Fibroblast of lung (primary cell): ENCODE measurements at regions not wholly inside any gene's neighbourhood (a gene's known extent, or its start where the extent isn't known, plus 50 kb on each side); places are given as distances from the start of the nearest gene placed in this dataset.

Experiments
- DNase-seq, 2 donors: peaks; one replicate each; pipeline versions ENCODE4 v3.0.0 to v3.0.0-alpha.2; 2010; ENCODE audit warnings: low read depth in 2 of 2
- H2AFZ ChIP-seq: 2 replicates; pipeline ENCODE4 v1.5.1; 2012; ENCODE audit warnings: low read length, control low read depth, inconsistent platforms
- H3K27ac ChIP-seq: 2 replicates; pipeline ENCODE4 v1.5.1; 2011; ENCODE audit warnings: low read length, control low read depth; ENCODE audit not compliant: insufficient read depth
- H3K27me3 ChIP-seq: 2 replicates; pipeline ENCODE4 v1.5.1; 2011; ENCODE audit warnings: mild to moderate bottlenecking, low read length; ENCODE audit not compliant: control insufficient read depth, insufficient read depth
- H3K36me3 ChIP-seq: 2 replicates; pipeline ENCODE4 v1.5.1; 2011; ENCODE audit warnings: low read length; ENCODE audit not compliant: control insufficient read depth, insufficient read depth
- H3K4me1 ChIP-seq: 2 replicates; pipeline ENCODE4 v1.5.1; 2011; ENCODE audit warnings: low read length; ENCODE audit not compliant: control insufficient read depth, insufficient read depth; ENCODE audit errors: extremely low read depth
- H3K4me2 ChIP-seq: 2 replicates; pipeline ENCODE4 v1.5.1; 2011; ENCODE audit warnings: low read length, control low read depth; ENCODE audit not compliant: insufficient read depth; ENCODE audit errors: extremely low read depth
- H3K4me3 ChIP-seq, 4 experiments: fragments of 200-600 bp in 1 of 4; sonication (generic) in 1 of 4; replicated peaks in 1 of 4; 2 replicates each; pipeline ENCODE4 v1.5.1; 2011 to 2016; ENCODE audit warnings: low read length in 4 of 4, low read depth in 3 of 4, mild to moderate bottlenecking in 3 of 4, control low read depth in 2 of 4, inconsistent platforms in 1 of 4, mixed read lengths in 1 of 4; ENCODE audit not compliant: insufficient read depth in 1 of 4; ENCODE audit errors: control extremely low read depth in 1 of 4
- H3K79me2 ChIP-seq: 2 replicates; pipeline ENCODE4 v1.5.1; 2012; ENCODE audit warnings: mild to moderate bottlenecking, low read length, inconsistent platforms; ENCODE audit not compliant: control insufficient read depth, insufficient read depth
- H3K9ac ChIP-seq: 2 replicates; pipeline ENCODE4 v1.5.1; 2011; ENCODE audit warnings: mild to moderate bottlenecking, low read length, control low read depth; ENCODE audit not compliant: insufficient read depth
- H3K9me3 ChIP-seq: 2 replicates; pipeline ENCODE4 v1.5.1; 2012; ENCODE audit warnings: low read depth, low read length; ENCODE audit not compliant: control insufficient read depth, insufficient read depth
- H4K20me1 ChIP-seq: 2 replicates; pipeline ENCODE4 v1.5.1; 2011; ENCODE audit warnings: low read length; ENCODE audit not compliant: control insufficient read depth, insufficient read depth; ENCODE audit errors: extremely low read depth
- CTCF ChIP-seq, 2 donors: IDR thresholded peaks in 1 of 2; conservative IDR thresholded peaks in 1 of 2; 1 replicate in 1 of 2; 2 replicates in 1 of 2; pipeline ENCODE4 v1.5.1; 2011 to 2012; ENCODE audit warnings: low read length in 2 of 2, control low read depth in 1 of 2, inconsistent platforms in 1 of 2, low read depth in 1 of 2, mild to moderate bottlenecking in 1 of 2
- EZH2 ChIP-seq: IDR thresholded peaks from 2 replicates; pipeline ENCODE4 v1.5.1; 2012; ENCODE audit warnings: low read length, control low read depth, mild to moderate bottlenecking; ENCODE audit errors: missing control alignments

GRCh38 chr1:170271430-170272161 lies 125.8 kb downstream of the NTMT2 start:
- no peak overlapping the region for H3K4me3 ChIP-seq
- no peak for DNase-seq
- H2AFZ ChIP-seq, result no peak overlapping the region
- H3K79me2 ChIP-seq, result no peaks in the 10 kb centered on the region
- H3K4me2 ChIP-seq, result no peak overlapping the region
- no peaks in the 10 kb centered on the region for H4K20me1 ChIP-seq
- H3K9me3 ChIP-seq, result no peaks in the 10 kb centered on the region
- H3K4me1 ChIP-seq, result no peaks in the 10 kb centered on the region
- no peaks in the 10 kb centered on the region for H3K36me3 ChIP-seq
- no peak overlapping the region for H3K27ac ChIP-seq
- H3K9ac ChIP-seq, result no peak overlapping the region
- no peaks in the 10 kb centered on the region for H3K27me3 ChIP-seq
- TF ChIP-seq CTCF (conservative IDR thresholded peaks at IDR 0.05 in 1 of 2, IDR thresholded peaks at IDR 0.05 in 1 of 2; ENCODE audit: low read depth in 1 of 2, low read length in 2 of 2), result no peak
- no peak for TF ChIP-seq EZH2

GRCh38 chr1:170273291-170274130 lies 127.8 kb downstream of the NTMT2 start:
- Histone ChIP-seq H3K4me2 (no peak overlapping the region), H4K20me1 (no peaks in the 10 kb centered on the region), H3K79me2 (no peaks in the 10 kb centered on the region), H3K4me1 (no peaks in the 10 kb centered on the region), H3K9me3 (no peaks in the 10 kb centered on the region), H3K27ac (no peak overlapping the region), H3K9ac (no peak overlapping the region), H3K4me3 (no peak overlapping the region), H2AFZ (no peak overlapping the region), H3K36me3 (no peaks in the 10 kb centered on the region), H3K27me3 (no peaks in the 10 kb centered on the region)
- DNase-seq, result no peak
- no peak for TF ChIP-seq CTCF (conservative IDR thresholded peaks at IDR 0.05 in 1 of 2, IDR thresholded peaks at IDR 0.05 in 1 of 2; ENCODE audit: low read depth in 1 of 2, low read length in 2 of 2)
- no peak for TF ChIP-seq EZH2

- H2AFZ ChIP-seq, result no peak overlapping the region
- no peak overlapping the region for H3K4me2 ChIP-seq
- H3K9me3 ChIP-seq, result no peaks in the 10 kb centered on the region
- TF ChIP-seq EZH2 (no peak), CTCF (conservative IDR thresholded peaks at IDR 0.05 in 1 of 2, IDR thresholded peaks at IDR 0.05 in 1 of 2; ENCODE audit: low read depth in 1 of 2, low read length in 2 of 2) (no peak)
- no peaks in the 10 kb centered on the region for H3K36me3 ChIP-seq
- no peak for DNase-seq
- H3K27me3 ChIP-seq, result no peaks in the 10 kb centered on the region
- H3K4me1 ChIP-seq, result no peaks in the 10 kb centered on the region
- no peak overlapping the region for H3K27ac ChIP-seq
- no peak overlapping the region for H3K9ac ChIP-seq
- H4K20me1 ChIP-seq, result no peaks in the 10 kb centered on the region
- no peak overlapping the region for H3K4me3 ChIP-seq
- no peaks in the 10 kb centered on the region for H3K79me2 ChIP-seq
Observed at GRCh38 chr1:170274131-170274501, 128.4 kb downstream of the NTMT2 start.
